Neural progenitor cell (in vitro differentiated cells): ENCODE measurements at regions not wholly inside any gene's neighbourhood (a gene's known extent, or its start where the extent isn't known, plus 50 kb on each side); places are given as distances from the start of the nearest gene placed in this dataset.

Source experiments
- DNase-seq: peaks from one replicate; pipeline ENCODE4 v3.0.0-alpha.2; 2016; ENCODE audit warnings: low spot score
- H2AFZ ChIP-seq: fragments of 200-600 bp; sonication (generic); replicated peaks from 2 replicates; pipeline ENCODE4 v1.6.1; 2016; ENCODE audit warnings: antibody characterized with exemption
- H3F3A ChIP-seq: fragments of 200-600 bp; sonication (generic); 2 replicates; pipeline ENCODE4 v1.6.1; 2016; ENCODE audit warnings: antibody characterized with exemption, low read depth
- H3K27ac ChIP-seq: fragments of 200-600 bp; sonication (generic); 2 replicates; pipeline ENCODE4 v1.5.1; 2016; ENCODE audit warnings: mild to moderate bottlenecking
- H3K27me3 ChIP-seq: fragments of 200-600 bp; sonication (generic); 2 replicates; pipeline ENCODE4 v1.6.1; 2016; ENCODE audit warnings: mild to moderate bottlenecking, moderate library complexity
- H3K36me3 ChIP-seq: fragments of 200-600 bp; sonication (generic); 2 replicates; pipeline ENCODE4 v1.5.1; 2016
- H3K4me1 ChIP-seq: fragments of 200-600 bp; sonication (generic); 2 replicates; pipeline ENCODE4 v1.6.1; 2016; ENCODE audit warnings: mixed run types
- H3K4me2 ChIP-seq: fragments of 200-600 bp; sonication (generic); 2 replicates; pipeline ENCODE4 v1.6.1; 2016
- H3K4me3 ChIP-seq: fragments of 200-600 bp; sonication (generic); 2 replicates; pipeline ENCODE4 v1.5.1; 2016
- H3K79me2 ChIP-seq: fragments of 200-600 bp; sonication (generic); 2 replicates; pipeline ENCODE4 v1.6.1; 2016; ENCODE audit warnings: low read depth
- H3K9ac ChIP-seq: fragments of 200-600 bp; sonication (generic); 2 replicates; pipeline ENCODE4 v1.6.1; 2016
- H3K9me3 ChIP-seq: fragments of 200-600 bp; sonication (generic); 2 replicates; pipeline ENCODE4 v1.5.1; 2016; ENCODE audit warnings: low read depth
- H4K20me1 ChIP-seq: fragments of 200-600 bp; sonication (generic); 2 replicates; pipeline ENCODE4 v1.6.1; 2016; ENCODE audit warnings: low read depth
- H3K27ac Mint-ChIP-seq: 3 replicates; pipeline ENCODE4 v1.8.0; 2021; ENCODE audit warnings: mixed read lengths
- H3K27me3 Mint-ChIP-seq: 2 replicates; pipeline ENCODE4 v1.8.0; 2022; ENCODE audit warnings: low read depth, mild to moderate bottlenecking, inconsistent platforms, moderate library complexity, mixed read lengths; ENCODE audit not compliant: insufficient read depth
- H3K36me3 Mint-ChIP-seq: 3 replicates; pipeline ENCODE4 v1.8.0; 2021; ENCODE audit warnings: mixed read lengths
- H3K4me1 Mint-ChIP-seq: 3 replicates; pipeline ENCODE4 v1.8.0; 2021; ENCODE audit warnings: mixed read lengths
- H3K4me3 Mint-ChIP-seq: 3 replicates; pipeline ENCODE4 v1.8.0; 2021; ENCODE audit warnings: mild to moderate bottlenecking, moderate library complexity, mixed read lengths
- H3K9me3 Mint-ChIP-seq: 3 replicates; pipeline ENCODE4 v1.8.0; 2020; ENCODE audit warnings: mixed read lengths
- CTCF ChIP-seq: fragments of 200-600 bp; sonication (generic); IDR thresholded peaks from 2 replicates; pipeline ENCODE4 v1.5.1; 2017; ENCODE audit warnings: antibody characterized with exemption, mild to moderate bottlenecking
- EZH2 ChIP-seq: fragments of 200-600 bp; sonication (generic); IDR thresholded peaks from 2 replicates; pipeline ENCODE4 v1.6.1; 2017; ENCODE audit warnings: antibody characterized with exemption, mild to moderate bottlenecking, moderate library complexity
- EZH2phosphoT487 ChIP-seq: fragments of 200-600 bp; sonication (generic); IDR thresholded peaks from 2 replicates; pipeline ENCODE4 v1.6.1; 2017; ENCODE audit warnings: antibody characterized with exemption

- Histone ChIP-seq H3K4me2 (no peak overlapping the region), H3K4me3 (no peak overlapping the region), H2AFZ (no peak overlapping the region), H3K9ac (no peak overlapping the region), H4K20me1 (no peaks in the 10 kb centered on the region), H3K4me1 (no peaks in the 10 kb centered on the region), H3K27me3 (no peaks in the 10 kb centered on the region), H3K79me2 (no peaks in the 10 kb centered on the region), H3K9me3 (no peaks in the 10 kb centered on the region), H3K36me3 (no peaks in the 10 kb centered on the region), H3F3A (no peaks in the 10 kb centered on the region), H3K27ac (no peak overlapping the region)
- Mint-ChIP-seq H3K4me1 (no peaks in the 10 kb centered on the region), H3K9me3 (no peaks in the 10 kb centered on the region), H3K27ac (no peak overlapping the region), H3K27me3 (peaks cover 5% of the 10 kb centered on the region), H3K4me3 (no peak overlapping the region), H3K36me3 (no peaks in the 10 kb centered on the region)
- TF ChIP-seq CTCF (no peak), EZH2 (no peak), EZH2phosphoT487 (no peak)
- no peak for DNase-seq
Measured at GRCh38 chr2:155917380-155917779, 415.1 kb downstream of the NR4A2 start.

GRCh38 chr2:155913356-155913755, 419.2 kb downstream of the NR4A2 start:
- no peaks in the 10 kb centered on the region for H4K20me1 ChIP-seq
- no peaks in the 10 kb centered on the region for H3F3A ChIP-seq
- no peaks in the 10 kb centered on the region for H3K36me3 ChIP-seq
- H2AFZ ChIP-seq, result no peak overlapping the region
- H3K27me3 ChIP-seq, result no peaks in the 10 kb centered on the region
- DNase-seq, result no peak
- Mint-ChIP-seq H3K27ac (no peak overlapping the region), H3K4me1 (no peaks in the 10 kb centered on the region), H3K36me3 (no peaks in the 10 kb centered on the region), H3K4me3 (no peak overlapping the region), H3K27me3 (peaks cover 5% of the 10 kb centered on the region), H3K9me3 (no peaks in the 10 kb centered on the region)
- H3K4me3 ChIP-seq, result no peak overlapping the region
- no peak overlapping the region for H3K9ac ChIP-seq
- no peaks in the 10 kb centered on the region for H3K9me3 ChIP-seq
- H3K4me2 ChIP-seq, result no peak overlapping the region
- H3K4me1 ChIP-seq, result no peaks in the 10 kb centered on the region
- TF ChIP-seq CTCF, result no peak
- no peaks in the 10 kb centered on the region for H3K79me2 ChIP-seq
- no peak overlapping the region for H3K27ac ChIP-seq

GRCh38 chr2:155908567-155908966, 424.0 kb downstream of the NR4A2 start:
- DNase-seq, result no peak
- Histone ChIP-seq H4K20me1 (no peaks in the 10 kb centered on the region), H3K9ac (no peak overlapping the region), H3K9me3 (no peaks in the 10 kb centered on the region), H3K4me2 (no peak overlapping the region), H3K4me1 (peaks cover 15% of the 10 kb centered on the region), H3F3A (no peaks in the 10 kb centered on the region), H3K27me3 (no peaks in the 10 kb centered on the region), H3K36me3 (no peaks in the 10 kb centered on the region), H2AFZ (no peak overlapping the region), H3K27ac (no peak overlapping the region), H3K4me3 (no peak overlapping the region), H3K79me2 (no peaks in the 10 kb centered on the region)
- Mint-ChIP-seq H3K27me3 (no peaks in the 10 kb centered on the region), H3K4me3 (no peak overlapping the region), H3K36me3 (no peaks in the 10 kb centered on the region), H3K4me1 (peaks cover 20% of the 10 kb centered on the region), H3K27ac (no peak overlapping the region), H3K9me3 (no peaks in the 10 kb centered on the region)
- TF ChIP-seq CTCF (no peak), EZH2phosphoT487 (no peak), EZH2 (no peak)

- TF ChIP-seq EZH2phosphoT487, result no peak
Measured at GRCh38 chr2:155907211-155907610, 425.3 kb downstream of the NR4A2 start.

More at GRCh38 chr2:155907211-155907610, 425.3 kb downstream of the NR4A2 start:
- H3K36me3 ChIP-seq, result no peaks in the 10 kb centered on the region
- Mint-ChIP-seq H3K27ac (no peak overlapping the region), H3K4me3 (no peak overlapping the region), H3K9me3 (no peaks in the 10 kb centered on the region), H3K27me3 (no peaks in the 10 kb centered on the region), H3K4me1 (peaks cover 20% of the 10 kb centered on the region), H3K36me3 (no peaks in the 10 kb centered on the region)
- H3K4me3 ChIP-seq, result no peak overlapping the region
- no peaks in the 10 kb centered on the region for H3F3A ChIP-seq
- no peak overlapping the region for H3K4me2 ChIP-seq
- H2AFZ ChIP-seq, result peak overlapping the region; percentile 3
- H3K9ac ChIP-seq, result no peak overlapping the region
- H3K27ac ChIP-seq, result no peak overlapping the region
- no peaks in the 10 kb centered on the region for H3K27me3 ChIP-seq
- no peaks in the 10 kb centered on the region for H3K79me2 ChIP-seq
- DNase-seq, result no peak
- H3K4me1 ChIP-seq, result peaks cover 15% of the 10 kb centered on the region
- H3K9me3 ChIP-seq, result no peaks in the 10 kb centered on the region
- H4K20me1 ChIP-seq, result no peaks in the 10 kb centered on the region
